Parathyroid adenoma (tissue), 2 donors: ENCODE measurements at regions not wholly inside any gene's neighbourhood (a gene's known extent, or its start where the extent isn't known, plus 50 kb on each side); places are given as distances from the start of the nearest gene placed in this dataset.
"Not testable (repeated sequence)": the region's sequence is repeated elsewhere in the genome, so short reads cannot be mapped to it uniquely, and the experiment has no call there.

Source experiments
- H2AFZ ChIP-seq: fragments of 300-600 bp; sonication (generic); one replicate; pipeline ENCODE4 v1.7.0; 2017; ENCODE audit warnings: antibody characterized with exemption, mild to moderate bottlenecking
- H3K27ac ChIP-seq: fragments of 300-600 bp; sonication (generic); one replicate; pipeline ENCODE4 v1.7.0; 2017
- H3K27me3 ChIP-seq: fragments of 300-600 bp; sonication (generic); one replicate; pipeline ENCODE4 v1.7.0; 2017; ENCODE audit warnings: low read length; ENCODE audit not compliant: control insufficient read depth, insufficient read depth
- H3K36me3 ChIP-seq: fragments of 300-600 bp; sonication (generic); one replicate; pipeline ENCODE4 v1.7.0; 2017; ENCODE audit warnings: low read length; ENCODE audit not compliant: control insufficient read depth, insufficient read depth
- H3K4me1 ChIP-seq: fragments of 300-600 bp; sonication (generic); one replicate; pipeline ENCODE4 v1.7.0; 2017; ENCODE audit warnings: control low read depth
- H3K4me2 ChIP-seq: fragments of 300-600 bp; sonication (generic); one replicate; pipeline ENCODE4 v1.7.0; 2017; ENCODE audit warnings: low read length
- H3K4me3 ChIP-seq: fragments of 300-600 bp; sonication (generic); one replicate; pipeline ENCODE4 v1.7.0; 2017; ENCODE audit warnings: low read depth, low read length
- H3K79me2 ChIP-seq: fragments of 300-600 bp; sonication (generic); one replicate; pipeline ENCODE4 v1.7.0; 2017; ENCODE audit warnings: control low read depth
- H3K9ac ChIP-seq: fragments of 300-600 bp; sonication (generic); one replicate; pipeline ENCODE4 v1.7.0; 2017; ENCODE audit warnings: mild to moderate bottlenecking
- H3K9me3 ChIP-seq: fragments of 300-600 bp; sonication (generic); one replicate; pipeline ENCODE4 v1.7.0; 2017; ENCODE audit warnings: low read length; ENCODE audit not compliant: control insufficient read depth
- CTCF ChIP-seq: fragments of 300-600 bp; sonication (generic); IDR thresholded peaks from one replicate; pipeline ENCODE4 v1.7.0; 2017; ENCODE audit warnings: antibody characterized with exemption, mild to moderate bottlenecking
- donor health status: primary hyperparathyroidism.

GRCh38 chr4:164261831-164262230 is 492.1 kb upstream of the SMIM31 start:
- Histone ChIP-seq H3K4me1 (no peaks in the 10 kb centered on the region), H3K4me3 (no peak overlapping the region), H2AFZ (no peak overlapping the region), H3K27me3 (no peaks in the 10 kb centered on the region), H3K4me2 (no peak overlapping the region), H3K9ac (no peak overlapping the region), H3K27ac (no peak overlapping the region), H3K79me2 (no peaks in the 10 kb centered on the region), H3K9me3 (no peaks in the 10 kb centered on the region), H3K36me3 (no peaks in the 10 kb centered on the region)
- no peak for TF ChIP-seq CTCF

GRCh38 chr4:164262508-164262907 is 491.4 kb upstream of the SMIM31 start:
- H3K79me2 ChIP-seq, H3K36me3 ChIP-seq, H3K4me2 ChIP-seq, H3K9ac ChIP-seq, H3K4me3 ChIP-seq, H2AFZ ChIP-seq, H3K27ac ChIP-seq, H3K4me1 ChIP-seq, H3K27me3 ChIP-seq, H3K9me3 ChIP-seq: not testable (repeated sequence)

GRCh38 chr4:164277414-164277813 is 476.5 kb upstream of the SMIM31 start:
- H2AFZ ChIP-seq, H3K27ac ChIP-seq, H3K27me3 ChIP-seq, H3K36me3 ChIP-seq, H3K79me2 ChIP-seq, H3K4me3 ChIP-seq, H3K9me3 ChIP-seq, H3K9ac ChIP-seq, H3K4me1 ChIP-seq, H3K4me2 ChIP-seq: not testable (repeated sequence)

GRCh38 chr4:164287173-164287572 is 466.8 kb upstream of the SMIM31 start:
- TF ChIP-seq CTCF = no peak
- Histone ChIP-seq H3K9ac (no peak overlapping the region), H3K79me2 (no peaks in the 10 kb centered on the region), H3K27me3 (no peaks in the 10 kb centered on the region), H3K4me2 (no peak overlapping the region), H3K36me3 (no peaks in the 10 kb centered on the region), H3K4me3 (no peak overlapping the region), H3K4me1 (no peaks in the 10 kb centered on the region), H3K9me3 (no peaks in the 10 kb centered on the region), H2AFZ (no peak overlapping the region), H3K27ac (no peak overlapping the region)

- no peak overlapping the region for H3K27ac ChIP-seq
- H3K79me2 ChIP-seq = no peaks in the 10 kb centered on the region
- H3K9ac ChIP-seq = no peak overlapping the region
- H3K4me1 ChIP-seq = no peaks in the 10 kb centered on the region
- no peak overlapping the region for H3K4me3 ChIP-seq
- H3K4me2 ChIP-seq = no peak overlapping the region
- no peak overlapping the region for H2AFZ ChIP-seq
- no peaks in the 10 kb centered on the region for H3K9me3 ChIP-seq
- H3K36me3 ChIP-seq = no peaks in the 10 kb centered on the region
- TF ChIP-seq CTCF = no peak
- no peaks in the 10 kb centered on the region for H3K27me3 ChIP-seq
Measured at GRCh38 chr4:164288578-164288977, 465.4 kb upstream of the SMIM31 start.

- no peak overlapping the region for H3K4me2 ChIP-seq
- H3K27me3 ChIP-seq = no peaks in the 10 kb centered on the region
- H3K36me3 ChIP-seq = no peaks in the 10 kb centered on the region
- H3K4me1 ChIP-seq = no peaks in the 10 kb centered on the region
- no peak overlapping the region for H3K9ac ChIP-seq
- no peaks in the 10 kb centered on the region for H3K79me2 ChIP-seq
- H2AFZ ChIP-seq = no peak overlapping the region
- no peaks in the 10 kb centered on the region for H3K9me3 ChIP-seq
- H3K27ac ChIP-seq = no peak overlapping the region
- no peak for TF ChIP-seq CTCF
- no peak overlapping the region for H3K4me3 ChIP-seq
Measured at GRCh38 chr4:164293203-164293602, 460.7 kb upstream of the SMIM31 start.
